Ectodermal cell (in vitro differentiated cells): ENCODE measurements at regions not wholly inside any gene's neighbourhood (a gene's known extent, or its start where the extent isn't known, plus 50 kb on each side); places are given as distances from the start of the nearest gene placed in this dataset.
"Not testable (repeated sequence)": the region's sequence is repeated elsewhere in the genome, so short reads cannot be mapped to it uniquely, and the experiment has no call there.

Experiments
- H3K27ac ChIP-seq: 2 replicates; pipeline ENCODE4 v1.7.0; 2013; ENCODE audit warnings: mild to moderate bottlenecking, low read depth, low read length; ENCODE audit not compliant: insufficient read depth, poor library complexity, severe bottlenecking
- H3K27me3 ChIP-seq: 2 replicates; pipeline ENCODE4 v1.7.0; 2013; ENCODE audit warnings: mild to moderate bottlenecking, low read length; ENCODE audit not compliant: insufficient read depth, control insufficient read depth, poor library complexity, severe bottlenecking
- H3K36me3 ChIP-seq: one replicate; pipeline ENCODE4 v1.7.0; 2013; ENCODE audit warnings: low read length; ENCODE audit not compliant: control insufficient read depth, insufficient read depth
- H3K4me1 ChIP-seq: one replicate; pipeline ENCODE4 v1.7.0; 2013; ENCODE audit warnings: low read length; ENCODE audit not compliant: control insufficient read depth, insufficient read depth
- H3K4me3 ChIP-seq: 2 replicates; pipeline ENCODE4 v1.7.0; 2013; ENCODE audit warnings: low read depth, low read length, control low read depth; ENCODE audit not compliant: insufficient read depth
- H3K9me3 ChIP-seq: 2 replicates; pipeline ENCODE4 v1.7.0; 2013; ENCODE audit warnings: mild to moderate bottlenecking, low read length, moderate library complexity; ENCODE audit not compliant: control insufficient read depth
- WGBS, 2 experiments: methylation state at CpG; one replicate each; pipeline ENCODE4 v1.1.7; 2013; ENCODE audit warnings: missing lambda C conversion rate in 2 of 2; 5-methylcytosine and 5-hydroxymethylcytosine counted together

- WGBS, 2 experiments = 89 to 90% methylated on average over 4 of the region's 4 CpGs
- H3K27ac ChIP-seq = no peak overlapping the region
- no peaks in the 10 kb centered on the region for H3K4me1 ChIP-seq
- no peaks in the 10 kb centered on the region for H3K9me3 ChIP-seq
- H3K36me3 ChIP-seq = no peaks in the 10 kb centered on the region
- no peaks in the 10 kb centered on the region for H3K27me3 ChIP-seq
- no peak overlapping the region for H3K4me3 ChIP-seq
Measured at GRCh38 chr2:53208815-53209214, 558.8 kb upstream of the CHAC2 start.

GRCh38 chr2:53206226-53206625, 561.4 kb upstream of the CHAC2 start:
- not testable (repeated sequence) for H3K9me3 ChIP-seq, H3K27me3 ChIP-seq, H3K4me1 ChIP-seq, H3K27ac ChIP-seq, H3K4me3 ChIP-seq, H3K36me3 ChIP-seq
- WGBS, 2 experiments = 72 to 100% methylated on average over 1 of the region's 1 CpG

DNA sequence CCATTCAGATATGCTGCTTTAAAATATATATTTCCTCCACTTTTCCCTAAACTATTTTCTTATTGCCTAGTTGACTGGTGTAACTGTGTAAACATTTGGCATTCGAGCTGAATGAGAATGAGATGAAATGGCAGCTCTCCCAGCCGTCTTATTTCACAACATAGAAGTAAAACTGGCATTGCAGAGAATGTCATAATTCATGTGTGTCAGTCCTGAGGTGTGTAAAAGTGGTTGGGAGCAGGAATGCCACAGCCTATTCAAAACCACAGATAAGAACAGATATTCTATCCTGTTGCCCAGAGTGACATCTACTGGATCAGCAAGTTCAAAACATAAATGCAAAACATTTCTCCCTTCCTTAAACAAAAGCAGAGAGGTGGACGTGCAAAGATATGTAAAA, 565.5 kb upstream of the CHAC2 start:
- no peaks in the 10 kb centered on the region for H3K9me3 ChIP-seq
- H3K27ac ChIP-seq = no peak overlapping the region
- no peaks in the 10 kb centered on the region for H3K36me3 ChIP-seq
- 87 to 92% methylated on average over 3 of the region's 3 CpGs for WGBS, 2 experiments
- no peak overlapping the region for H3K4me3 ChIP-seq
- H3K27me3 ChIP-seq = no peaks in the 10 kb centered on the region
- H3K4me1 ChIP-seq = no peaks in the 10 kb centered on the region

- H3K4me1 ChIP-seq = no peaks in the 10 kb centered on the region
- no peaks in the 10 kb centered on the region for H3K27me3 ChIP-seq
- no peaks in the 10 kb centered on the region for H3K36me3 ChIP-seq
- H3K9me3 ChIP-seq = no peaks in the 10 kb centered on the region
- H3K27ac ChIP-seq = no peak overlapping the region
- H3K4me3 ChIP-seq = no peak overlapping the region
- 93 to 97% methylated on average over 2 of the region's 3 CpGs for WGBS, 2 experiments
Measured at GRCh38 chr2:53200072-53200471, 567.5 kb upstream of the CHAC2 start.

- H3K27ac ChIP-seq = no peak overlapping the region
- H3K4me3 ChIP-seq = no peak overlapping the region
- H3K36me3 ChIP-seq = no peaks in the 10 kb centered on the region
- WGBS, 2 experiments = 83 to 84% methylated on average over 7 of the region's 7 CpGs
- no peaks in the 10 kb centered on the region for H3K9me3 ChIP-seq
- H3K4me1 ChIP-seq = peaks cover 5% of the 10 kb centered on the region
- no peaks in the 10 kb centered on the region for H3K27me3 ChIP-seq
Measured at GRCh38 chr2:53188851-53189510, 578.6 kb upstream of the CHAC2 start.

GRCh38 chr2:53183581-53183980, 584.0 kb upstream of the CHAC2 start:
- H3K27me3 ChIP-seq = no peaks in the 10 kb centered on the region
- no peaks in the 10 kb centered on the region for H3K36me3 ChIP-seq
- no peak overlapping the region for H3K4me3 ChIP-seq
- H3K9me3 ChIP-seq = no peaks in the 10 kb centered on the region
- H3K4me1 ChIP-seq = peaks cover 7% of the 10 kb centered on the region
- H3K27ac ChIP-seq = no peak overlapping the region

GRCh38 chr2:53182601-53183000, 585.0 kb upstream of the CHAC2 start:
- Histone ChIP-seq H3K4me1 (peaks cover 7% of the 10 kb centered on the region), H3K9me3 (no peaks in the 10 kb centered on the region), H3K27ac (no peak overlapping the region), H3K27me3 (no peaks in the 10 kb centered on the region), H3K36me3 (no peaks in the 10 kb centered on the region), H3K4me3 (no peak overlapping the region)
- WGBS, 2 experiments = 59 to 61% methylated on average over 5 of the region's 5 CpGs

DNA sequence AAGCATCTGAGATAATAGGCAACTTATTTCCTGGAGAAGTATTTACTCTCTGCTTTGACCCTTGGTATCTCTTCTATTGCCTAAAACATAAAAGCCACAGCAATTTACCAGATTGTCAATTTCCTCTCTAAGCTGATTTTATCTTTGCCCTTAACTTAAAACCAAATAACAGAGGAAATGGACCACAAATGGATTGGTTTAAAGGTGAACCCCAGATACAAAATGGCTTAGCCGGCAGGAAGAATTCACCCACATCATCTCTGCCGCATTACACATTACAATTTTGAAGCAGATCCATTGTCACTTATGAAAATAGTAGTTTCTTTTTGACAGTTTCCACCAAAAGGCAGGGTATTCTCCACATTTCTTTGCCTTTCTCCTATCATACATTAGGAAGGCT, 585.8 kb upstream of the CHAC2 start:
- H3K9me3 ChIP-seq = no peaks in the 10 kb centered on the region
- H3K36me3 ChIP-seq = no peaks in the 10 kb centered on the region
- H3K27me3 ChIP-seq = no peaks in the 10 kb centered on the region
- H3K27ac ChIP-seq = no peak overlapping the region
- WGBS, 2 experiments = 94 to 100% methylated on average over 2 of the region's 2 CpGs
- peaks cover 7% of the 10 kb centered on the region for H3K4me1 ChIP-seq
- no peak overlapping the region for H3K4me3 ChIP-seq

DNA sequence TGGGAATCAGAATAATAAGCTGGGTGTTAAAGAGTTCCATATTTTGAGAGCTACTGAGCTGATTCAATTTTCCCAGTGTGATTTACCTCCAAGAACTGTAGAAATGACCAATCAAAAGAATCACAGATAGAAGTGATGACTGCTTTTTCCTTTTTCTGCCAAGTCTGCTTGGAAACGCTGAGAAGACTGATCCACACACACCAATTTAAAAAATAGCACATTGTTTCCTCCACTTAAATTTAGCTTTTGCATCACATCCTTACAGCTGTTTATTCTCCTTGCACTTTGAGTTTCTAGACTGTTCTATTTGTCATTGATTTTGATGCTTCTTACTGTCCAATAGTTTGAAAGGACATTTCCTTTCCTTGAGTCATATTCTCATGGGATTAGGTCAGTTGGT, 590.3 kb upstream of the CHAC2 start:
- Histone ChIP-seq H3K36me3 (no peaks in the 10 kb centered on the region), H3K4me3 (no peak overlapping the region), H3K27ac (no peak overlapping the region), H3K4me1 (no peaks in the 10 kb centered on the region), H3K27me3 (no peaks in the 10 kb centered on the region), H3K9me3 (no peaks in the 10 kb centered on the region)
- 85 to 96% methylated on average over 1 of the region's 1 CpG for WGBS, 2 experiments

GRCh38 chr2:53174539-53174938, 593.1 kb upstream of the CHAC2 start:
- Histone ChIP-seq H3K9me3 (no peaks in the 10 kb centered on the region), H3K4me1 (no peaks in the 10 kb centered on the region), H3K4me3 (no peak overlapping the region), H3K27ac (no peak overlapping the region), H3K27me3 (no peaks in the 10 kb centered on the region), H3K36me3 (no peaks in the 10 kb centered on the region)
- WGBS, 2 experiments = 89 to 100% methylated on average over 1 of the region's 1 CpG
